Ovary (tissue), 3 donors: ENCODE measurements at regions not wholly inside any gene's neighbourhood (a gene's known extent, or its start where the extent isn't known, plus 50 kb on each side); places are given as distances from the start of the nearest gene placed in this dataset.

Experiments used
- EP300 ChIP-seq: sonication (generic); formaldehyde crosslinking; IDR thresholded peaks from one replicate; pipeline ENCODE4 v1.6.1; 2017; ENCODE audit warnings: antibody characterized with exemption
- POLR2A ChIP-seq: fragments of 450-650 bp; IDR thresholded peaks from one replicate; pipeline ENCODE4 v1.6.1; 2017; ENCODE audit warnings: antibody characterized with exemption, mild to moderate bottlenecking, moderate library complexity
- TF ChIP-seq, protein P1 (sequence below), 3 donors: fragments of 450-650 bp in 2 of 3; fragments of 200-600 bp in 1 of 3; IDR thresholded peaks; one replicate each; pipeline versions ENCODE4 v1.5.1 to v1.8.0; 2016 to 2022; ENCODE audit warnings: antibody characterized with exemption in 3 of 3, mild to moderate bottlenecking in 1 of 3
- donor health status: DM: no; HTN: no; CAD: no.

DNA sequence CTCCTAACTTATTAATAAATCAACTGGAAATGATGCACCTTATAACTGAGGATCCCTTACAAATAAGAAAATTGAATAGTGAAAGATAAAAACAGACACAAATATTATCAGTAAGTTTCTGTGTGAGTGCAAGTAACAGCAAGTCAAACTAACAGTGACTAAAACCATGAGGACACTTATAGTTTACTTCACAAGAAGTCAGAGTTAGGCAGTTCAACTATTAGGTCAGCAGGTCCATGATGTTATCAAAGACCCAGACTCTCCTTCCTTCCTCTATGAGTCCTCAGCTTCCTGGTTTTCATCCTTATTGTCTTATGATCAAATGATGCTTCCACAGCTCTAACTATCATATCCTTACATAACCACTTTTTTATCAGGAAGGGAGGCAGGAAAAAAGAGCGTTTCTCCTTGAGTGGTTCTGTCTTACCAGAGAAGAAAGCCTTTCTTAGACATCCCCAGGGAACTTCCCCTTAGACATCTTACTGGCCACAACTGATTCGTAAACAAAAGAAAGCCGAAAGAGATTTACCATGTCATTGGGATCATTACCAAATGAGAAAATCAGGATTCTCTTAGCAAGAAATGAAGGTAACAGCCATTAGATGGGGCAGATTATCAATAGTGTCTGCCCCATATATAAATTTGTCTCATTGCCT is 114.3 kb upstream of the LRFN2 start:
- TF ChIP-seq, protein P1, sequence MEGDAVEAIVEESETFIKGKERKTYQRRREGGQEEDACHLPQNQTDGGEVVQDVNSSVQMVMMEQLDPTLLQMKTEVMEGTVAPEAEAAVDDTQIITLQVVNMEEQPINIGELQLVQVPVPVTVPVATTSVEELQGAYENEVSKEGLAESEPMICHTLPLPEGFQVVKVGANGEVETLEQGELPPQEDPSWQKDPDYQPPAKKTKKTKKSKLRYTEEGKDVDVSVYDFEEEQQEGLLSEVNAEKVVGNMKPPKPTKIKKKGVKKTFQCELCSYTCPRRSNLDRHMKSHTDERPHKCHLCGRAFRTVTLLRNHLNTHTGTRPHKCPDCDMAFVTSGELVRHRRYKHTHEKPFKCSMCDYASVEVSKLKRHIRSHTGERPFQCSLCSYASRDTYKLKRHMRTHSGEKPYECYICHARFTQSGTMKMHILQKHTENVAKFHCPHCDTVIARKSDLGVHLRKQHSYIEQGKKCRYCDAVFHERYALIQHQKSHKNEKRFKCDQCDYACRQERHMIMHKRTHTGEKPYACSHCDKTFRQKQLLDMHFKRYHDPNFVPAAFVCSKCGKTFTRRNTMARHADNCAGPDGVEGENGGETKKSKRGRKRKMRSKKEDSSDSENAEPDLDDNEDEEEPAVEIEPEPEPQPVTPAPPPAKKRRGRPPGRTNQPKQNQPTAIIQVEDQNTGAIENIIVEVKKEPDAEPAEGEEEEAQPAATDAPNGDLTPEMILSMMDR (IDR thresholded peaks at IDR 0.05): no peak
- TF ChIP-seq POLR2A: no peak
- no peak for TF ChIP-seq EP300
